ENCODE measurements at regions not wholly inside any gene's neighbourhood (a gene's known extent, or its start where the extent isn't known, plus 50 kb on each side); places are given as distances from the start of the nearest gene placed in this dataset.

DNA sequence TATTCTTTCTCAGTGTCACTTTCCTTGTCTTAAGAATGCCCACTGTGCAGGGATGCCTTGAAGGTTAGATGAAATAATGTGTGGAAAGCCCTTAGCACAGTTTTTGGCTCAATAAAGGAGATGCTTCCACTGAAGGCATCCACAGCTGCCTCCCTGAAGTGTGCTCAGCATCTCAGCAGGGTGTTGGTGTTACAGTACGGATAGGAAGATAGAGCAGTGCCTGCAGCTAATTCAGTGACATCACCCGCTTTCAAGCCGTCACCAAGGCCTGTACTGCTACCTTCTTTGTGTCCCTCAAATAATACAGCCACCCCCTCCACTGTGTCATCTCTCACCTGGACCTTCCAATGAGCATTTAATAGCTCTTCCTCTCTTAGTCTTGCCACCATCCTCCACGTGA lies 59.0 kb downstream of the NDUFS5 start:
- DNase-seq = no peak

DNA sequence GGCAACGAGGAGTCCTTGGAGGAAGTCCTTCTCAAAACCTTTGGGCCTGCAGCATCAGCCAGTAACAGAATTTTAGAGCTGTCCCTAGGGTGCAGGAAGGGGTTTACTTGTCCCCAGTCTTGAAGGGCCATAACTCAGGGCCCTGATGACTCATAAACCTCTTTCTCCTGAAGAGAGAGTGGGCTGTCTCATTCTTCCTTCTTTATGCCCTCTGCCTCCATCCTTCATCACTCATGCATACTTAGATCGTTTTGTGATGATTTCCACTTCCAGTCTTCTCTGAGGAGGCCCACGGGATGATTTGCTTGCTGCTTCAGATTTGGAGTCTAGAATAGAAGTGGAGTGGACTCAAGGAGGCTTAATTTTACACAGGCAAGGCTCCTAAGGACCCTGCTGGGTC lies 60.2 kb downstream of the NDUFS5 start:
- no peak for DNase-seq

GRCh38 chr1:39086865-39087409 lies 60.8 kb downstream of the NDUFS5 start:
- DNase-seq = no peak

GRCh38 chr1:39087435-39087834 lies 61.3 kb downstream of the NDUFS5 start:
- no peak for DNase-seq

DNA sequence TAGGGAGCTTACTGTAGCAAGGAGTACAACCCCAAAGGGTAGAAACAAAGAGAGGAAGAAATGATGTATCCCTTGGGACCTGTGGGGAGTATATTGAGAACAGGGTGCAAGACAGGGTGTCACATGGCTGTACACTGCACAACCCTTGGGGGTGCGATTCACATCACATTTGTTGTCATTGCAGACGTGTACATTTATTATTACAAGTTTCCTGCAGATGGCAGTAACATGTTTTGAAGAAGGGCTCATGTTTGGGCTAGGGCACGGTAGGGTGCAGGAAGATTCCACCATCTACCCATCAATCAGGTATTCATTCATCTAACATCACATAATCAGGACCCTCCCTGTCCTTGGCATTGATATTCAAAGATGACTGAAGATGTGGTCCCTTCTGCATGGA lies 62.5 kb downstream of the NDUFS5 start:
- DNase-seq = no peak

DNA sequence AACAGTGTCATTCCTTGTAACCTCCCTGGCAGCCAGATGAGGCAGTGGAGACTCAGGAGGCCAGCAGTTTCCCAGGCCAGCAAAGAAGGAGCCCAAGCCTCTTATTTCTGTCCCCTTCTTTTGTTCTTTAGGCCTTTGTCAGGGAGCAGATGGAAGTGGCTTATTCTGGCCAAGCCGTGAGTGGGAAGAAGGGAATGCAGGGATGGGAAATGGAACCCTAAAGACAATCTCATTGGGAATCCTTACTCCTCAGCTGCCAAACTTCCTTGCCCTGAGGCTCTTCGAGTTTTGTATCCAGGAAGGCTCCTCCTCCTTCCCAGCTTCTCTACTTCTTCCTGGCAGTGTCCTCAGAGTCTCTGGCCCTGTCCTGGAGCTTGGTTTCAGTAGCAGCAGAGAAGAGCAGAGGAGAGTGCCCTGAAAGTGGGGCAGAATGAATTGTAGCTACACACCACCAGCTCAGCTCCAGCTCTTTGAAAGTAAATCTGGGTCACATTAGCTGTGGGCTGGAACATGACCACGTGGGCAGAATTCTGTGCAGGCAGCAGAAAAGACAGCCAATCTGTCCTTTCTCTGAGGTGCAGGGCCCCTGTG lies 63.9 kb downstream of the NDUFS5 start:
- DNase-seq = no peak

DNA sequence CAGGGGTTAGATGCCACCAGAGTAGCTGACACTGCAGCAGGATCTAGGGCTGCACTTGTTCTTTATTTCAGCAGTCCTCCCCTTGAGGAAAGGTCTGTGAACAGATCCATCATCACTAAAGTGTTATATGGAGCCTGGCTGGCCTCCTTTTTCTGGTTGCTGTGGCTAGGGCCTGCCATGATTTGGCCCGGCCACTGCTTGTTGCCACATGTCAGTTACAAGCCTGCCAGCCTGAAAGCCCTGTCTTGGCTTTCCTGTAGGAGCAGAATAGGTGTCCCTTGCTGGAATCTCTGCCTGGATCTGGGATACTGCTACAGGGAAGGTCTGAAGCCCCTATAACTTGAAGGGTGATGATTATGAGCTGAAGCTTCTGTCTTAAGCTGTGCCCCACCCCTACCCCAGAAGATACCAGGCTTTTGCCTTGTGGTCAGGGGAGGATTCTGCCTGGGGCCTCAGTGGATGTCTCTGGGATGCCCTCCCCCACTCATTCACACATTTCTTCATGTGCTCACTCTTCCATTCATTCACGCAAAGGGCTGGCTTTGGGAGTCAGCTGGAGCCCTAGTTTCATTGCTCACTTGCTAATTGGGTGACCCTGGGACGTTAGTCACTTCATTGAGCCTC lies 64.7 kb downstream of the NDUFS5 start:
- no peak for DNase-seq

DNA sequence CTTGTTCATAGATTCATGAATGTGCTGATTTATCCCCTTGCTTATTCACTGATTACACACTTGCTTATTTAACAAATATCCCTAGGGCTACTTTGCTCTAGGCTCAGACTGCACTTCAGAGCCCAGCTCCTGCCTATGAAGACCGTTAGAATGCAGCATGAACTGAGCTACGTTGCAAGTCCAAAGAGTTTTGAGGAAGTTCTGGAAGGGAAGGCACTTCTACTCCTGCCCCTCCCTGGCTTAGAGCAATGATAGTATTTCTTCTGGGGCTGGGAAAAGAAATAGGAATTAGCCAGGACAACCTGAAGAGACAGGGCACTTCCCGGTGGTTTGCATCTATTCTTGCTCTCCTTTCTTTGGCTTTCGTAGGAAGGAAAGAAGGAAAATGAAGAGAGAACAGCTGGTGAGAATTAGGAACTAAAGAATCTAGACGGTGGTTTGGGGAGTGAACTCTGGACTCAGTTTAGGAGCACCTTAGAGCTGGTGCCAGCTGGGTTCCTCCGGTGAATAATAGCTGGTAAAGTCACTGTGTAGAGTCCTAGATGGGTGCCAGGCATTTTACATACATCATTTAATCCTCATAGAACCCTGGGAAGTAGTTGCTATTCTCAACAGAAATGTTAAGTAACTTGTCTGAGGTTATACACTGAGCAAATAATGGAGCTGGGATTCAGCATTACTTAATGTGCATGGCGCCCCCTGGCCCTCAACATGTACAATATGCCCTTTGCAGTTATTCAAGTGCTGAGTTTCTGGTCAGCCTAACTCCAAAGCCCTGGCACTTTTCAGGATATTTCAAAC lies 65.9 kb downstream of the NDUFS5 start:
- peak; percentile 35 to 40 for DNase-seq

- DNase-seq = no peak
These were observed 68.5 kb downstream of the NDUFS5 start for GRCh38 chr1:39094685-39095084.

- DNase-seq = peak; percentile 82
These were observed 72.5 kb downstream of the NDUFS5 start for GRCh38 chr1:39098546-39099250.

DNA sequence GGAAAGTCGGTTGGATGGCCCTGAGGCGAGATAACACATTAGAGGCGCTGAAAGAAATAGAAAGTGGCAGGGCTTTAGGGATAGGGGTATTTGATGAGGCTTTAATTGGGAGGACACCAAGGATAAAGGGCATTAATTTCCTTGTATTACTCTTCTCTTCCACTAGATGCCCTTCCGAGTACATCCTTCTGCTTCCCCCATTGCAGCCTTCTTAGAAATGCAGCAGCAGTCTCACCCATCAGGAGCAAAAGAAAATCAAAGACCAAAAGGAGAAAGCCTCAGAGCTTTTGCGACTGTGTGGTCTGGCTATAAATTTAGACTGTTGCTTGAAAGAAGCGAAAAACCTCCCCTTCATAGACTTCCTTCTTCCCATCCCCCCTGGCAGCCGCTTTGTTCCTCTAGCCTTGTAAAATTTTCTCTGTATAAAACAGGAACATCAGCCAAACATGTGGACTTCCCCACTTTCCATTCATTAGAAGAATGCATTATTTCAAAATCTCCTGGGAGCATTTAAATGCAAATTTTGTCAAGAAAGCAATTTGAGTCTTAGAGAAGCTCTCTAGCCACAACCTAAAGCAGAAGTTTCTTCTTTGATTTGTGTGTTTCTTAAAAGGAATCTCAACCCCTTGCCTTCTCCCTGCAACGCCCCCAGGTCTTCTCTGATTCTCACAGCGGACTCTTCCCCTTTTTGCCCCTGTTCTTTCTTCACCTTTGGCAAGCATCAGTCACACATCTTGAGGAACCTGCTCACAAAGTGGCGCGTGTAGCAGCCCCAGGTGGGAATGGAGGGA lies 76.6 kb downstream of the NDUFS5 start:
- DNase-seq = peak; percentile 65 to 70

GRCh38 chr1:39103328-39104157 lies 77.4 kb downstream of the NDUFS5 start:
- DNase-seq = no peak

GRCh38 chr1:39104158-39105060 lies 78.3 kb downstream of the NDUFS5 start:
- peak; percentile 25 to 33 for DNase-seq

- peak; percentile 28 to 52 for DNase-seq
These were observed 79.1 kb downstream of the NDUFS5 start for GRCh38 chr1:39105061-39105840.

- DNase-seq = peak; percentile 39 to 48
These were observed 80.0 kb downstream of the NDUFS5 start for GRCh38 chr1:39105841-39106765.

- DNase-seq = no peak
These were observed 80.7 kb downstream of the NDUFS5 start for GRCh38 chr1:39106801-39107327.

DNA sequence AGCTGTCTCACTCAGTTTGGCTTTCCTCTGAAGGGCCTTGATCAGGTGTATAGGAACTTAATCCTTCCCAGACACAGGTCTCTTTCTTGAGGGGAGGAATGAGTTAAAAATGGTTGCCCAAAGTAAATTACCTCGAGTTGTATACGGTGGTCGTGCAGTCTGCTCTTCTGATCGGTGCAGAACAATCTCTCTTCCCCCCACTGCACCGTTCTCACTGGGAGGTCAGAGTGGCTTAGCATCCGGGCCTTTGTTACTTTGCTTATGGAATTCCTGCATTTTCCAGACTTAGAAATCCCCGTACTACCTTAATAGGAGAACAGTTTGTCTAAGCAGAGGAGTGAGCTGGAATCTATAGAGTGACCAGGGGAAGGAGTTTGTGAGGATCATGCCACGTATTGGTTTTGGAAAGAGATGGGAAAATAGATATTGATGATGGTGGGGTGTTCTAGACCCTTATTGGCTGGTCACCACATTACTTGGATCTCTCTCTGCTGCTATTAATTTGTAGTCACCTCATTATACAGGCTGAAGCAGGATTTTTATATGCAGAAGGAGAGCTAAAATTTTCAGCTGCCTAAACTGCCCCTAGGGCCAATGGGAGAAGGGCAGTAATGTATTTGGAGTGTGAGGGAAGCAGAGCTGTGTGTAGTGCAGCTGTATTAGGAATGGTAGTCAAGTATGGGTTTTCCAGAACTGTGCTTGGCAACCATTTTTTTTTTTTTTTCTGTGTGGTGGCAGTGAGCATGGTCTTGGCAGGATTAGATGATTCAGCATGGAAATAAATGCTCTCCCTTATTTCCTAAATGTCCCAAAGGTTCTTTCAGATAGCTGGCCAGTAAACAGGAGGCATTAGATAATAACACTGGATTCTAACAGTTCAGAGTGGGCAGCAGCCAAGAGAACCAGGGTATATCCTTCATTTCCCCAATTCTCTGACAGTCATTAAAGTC lies 81.5 kb downstream of the NDUFS5 start:
- DNase-seq = no peak
